ENCODE measurements at regions not wholly inside any gene's neighbourhood (a gene's known extent, or its start where the extent isn't known, plus 50 kb on each side); places are given as distances from the start of the nearest gene placed in this dataset.

GRCh38 chr10:130326954-130327353 is 190.8 kb downstream of the GLRX3 start:
- TF ChIP-seq CTCF (conservative IDR thresholded peaks at IDR 0.05; ENCODE audit: low read depth, low read length) = no peak
- TF ChIP-seq EZH2 (IDR thresholded peaks at IDR 0.05; ENCODE audit: borderline replicate concordance, low read depth, low read length, poor library complexity, severe bottlenecking) = no peak

All from A673 (cell line).